CD4-positive, alpha-beta T cell treated with Interleukin-15 for 4 hours (primary cell): ENCODE measurements at regions not wholly inside any gene's neighbourhood (a gene's known extent, or its start where the extent isn't known, plus 50 kb on each side); places are given as distances from the start of the nearest gene placed in this dataset.
A peak's percentile ranks its signal among the peaks of the same experiment; 100 is the strongest.

Experiments used
- DNase-seq: peaks from one replicate; pipeline ENCODE4 v3.0.0-alpha.2; 2020; ENCODE audit warnings: low spot score

- DNase-seq: no peak
Measured at GRCh38 chr1:244265507-244265906, 186.2 kb downstream of the ADSS2 start.

GRCh38 chr1:244269169-244269568 lies 182.5 kb downstream of the ADSS2 start:
- DNase-seq: no peak

- no peak for DNase-seq
Measured at GRCh38 chr1:244271004-244271403, 180.7 kb downstream of the ADSS2 start.

GRCh38 chr1:244271691-244272308 lies 179.9 kb downstream of the ADSS2 start:
- no peak for DNase-seq

- peak; percentile 76 for DNase-seq
Measured at GRCh38 chr1:244272471-244273261, 179.0 kb downstream of the ADSS2 start.

GRCh38 chr1:244273262-244273844 lies 178.4 kb downstream of the ADSS2 start:
- no peak for DNase-seq

GRCh38 chr1:244273845-244274619 lies 177.7 kb downstream of the ADSS2 start:
- DNase-seq: no peak

GRCh38 chr1:244276646-244277045 lies 175.1 kb downstream of the ADSS2 start:
- no peak for DNase-seq

GRCh38 chr1:244280201-244280600 lies 171.5 kb downstream of the ADSS2 start:
- DNase-seq: no peak

GRCh38 chr1:244280859-244281258 lies 170.8 kb downstream of the ADSS2 start:
- DNase-seq: no peak

GRCh38 chr1:244283772-244284171 lies 167.9 kb downstream of the ADSS2 start:
- DNase-seq: no peak

GRCh38 chr1:244284641-244285156 lies 167.0 kb downstream of the ADSS2 start:
- no peak for DNase-seq

- no peak for DNase-seq
Measured at GRCh38 chr1:244286341-244286740, 165.4 kb downstream of the ADSS2 start.

- no peak for DNase-seq
Measured at GRCh38 chr1:244287726-244288125, 164.0 kb downstream of the ADSS2 start.

- DNase-seq: no peak
Measured at GRCh38 chr1:244288663-244289062, 163.0 kb downstream of the ADSS2 start.

GRCh38 chr1:244289991-244290785 lies 161.5 kb downstream of the ADSS2 start:
- no peak for DNase-seq

GRCh38 chr1:244291236-244292201 lies 160.2 kb downstream of the ADSS2 start:
- no peak for DNase-seq

- no peak for DNase-seq
Measured at GRCh38 chr1:244294599-244295224, 157.0 kb downstream of the ADSS2 start.

- no peak for DNase-seq
Measured at GRCh38 chr1:244296003-244296402, 155.7 kb downstream of the ADSS2 start.

GRCh38 chr1:244296447-244296846 lies 155.3 kb downstream of the ADSS2 start:
- DNase-seq: no peak
